A549 (cell line): ENCODE measurements at regions not wholly inside any gene's neighbourhood (a gene's known extent, or its start where the extent isn't known, plus 50 kb on each side); places are given as distances from the start of the nearest gene placed in this dataset.

Experiments used
- CEBPB ChIP-seq, 2 experiments: fragments of >200 bp in 1 of 2; sonication (Bioruptor Twin) in 1 of 2; formaldehyde crosslinking in 1 of 2; IDR thresholded peaks; 2 replicates each; pipeline ENCODE4 v1.6.1; 2012 to 2016
- CHD2 ChIP-seq: fragments of 150-350 bp; IDR thresholded peaks from 2 replicates; pipeline ENCODE4 v1.6.1; 2014; ENCODE audit warnings: low read length; ENCODE audit not compliant: partially characterized antibody
- CTCF ChIP-seq: fragments of >200 bp; sonication (Bioruptor Twin); formaldehyde crosslinking; IDR thresholded peaks from 3 replicates; pipeline ENCODE4 v1.5.1; 2016
- EHMT2 ChIP-seq: fragments of 200-600 bp; sonication (generic); IDR thresholded peaks from 2 replicates; pipeline ENCODE4 v1.6.1; 2016; ENCODE audit warnings: antibody characterized with exemption, low read depth, mild to moderate bottlenecking, moderate library complexity
- EP300 ChIP-seq, 2 experiments: fragments of >200 bp; sonication (Bioruptor Twin); formaldehyde crosslinking; IDR thresholded peaks; 2 replicates in 1 of 2; 3 replicates in 1 of 2; pipeline ENCODE4 v1.6.1; 2016 to 2017
- ESRRA ChIP-seq: fragments of 150-350 bp; IDR thresholded peaks from 2 replicates; pipeline ENCODE4 v1.6.1; 2014; ENCODE audit warnings: mild to moderate bottlenecking, low read length, borderline replicate concordance
- KDM1A ChIP-seq: fragments of 200-600 bp; sonication (generic); IDR thresholded peaks from 2 replicates; pipeline ENCODE4 v1.6.1; 2016; ENCODE audit warnings: low read depth, mild to moderate bottlenecking
- MAX ChIP-seq: IDR thresholded peaks from 2 replicates; pipeline ENCODE4 v1.6.1; 2012
- TF ChIP-seq, protein P1 (sequence below): fragments of 450-650 bp; IDR thresholded peaks from 2 replicates; pipeline ENCODE4 v1.6.1; 2014; ENCODE audit warnings: antibody characterized with exemption

DNA sequence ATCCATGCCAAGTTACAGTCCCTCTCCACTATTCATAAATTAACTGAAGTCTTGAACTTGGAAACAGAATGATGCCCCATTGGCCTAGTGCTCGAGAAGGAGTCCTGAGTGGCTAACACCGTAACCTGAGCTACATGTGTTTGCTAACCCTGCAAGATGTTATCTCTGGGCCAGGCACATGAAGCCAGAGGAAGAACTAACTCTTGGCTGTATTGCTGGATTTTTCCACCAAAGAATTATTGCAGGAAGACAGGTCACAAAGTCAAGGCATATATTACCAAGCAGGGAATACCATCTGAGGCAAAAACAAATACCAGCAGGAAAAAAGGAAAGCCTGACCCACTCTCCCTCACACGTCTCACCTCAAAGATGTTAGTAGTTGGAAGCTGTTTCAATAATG, 148.9 kb upstream of the PHACTR1 start:
- TF ChIP-seq KDM1A (no peak), ESRRA (no peak), CHD2 (no peak), EP300 (IDR thresholded peaks at IDR 0.05) (no peak), MAX (no peak), EHMT2 (no peak), CTCF (no peak), CEBPB (IDR thresholded peaks at IDR 0.05) (no peak)
- TF ChIP-seq, protein P1, sequence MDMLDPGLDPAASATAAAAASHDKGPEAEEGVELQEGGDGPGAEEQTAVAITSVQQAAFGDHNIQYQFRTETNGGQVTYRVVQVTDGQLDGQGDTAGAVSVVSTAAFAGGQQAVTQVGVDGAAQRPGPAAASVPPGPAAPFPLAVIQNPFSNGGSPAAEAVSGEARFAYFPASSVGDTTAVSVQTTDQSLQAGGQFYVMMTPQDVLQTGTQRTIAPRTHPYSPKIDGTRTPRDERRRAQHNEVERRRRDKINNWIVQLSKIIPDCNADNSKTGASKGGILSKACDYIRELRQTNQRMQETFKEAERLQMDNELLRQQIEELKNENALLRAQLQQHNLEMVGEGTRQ, result no peak
